ENCODE measurements at regions not wholly inside any gene's neighbourhood (a gene's known extent, or its start where the extent isn't known, plus 50 kb on each side); places are given as distances from the start of the nearest gene placed in this dataset.

DNA sequence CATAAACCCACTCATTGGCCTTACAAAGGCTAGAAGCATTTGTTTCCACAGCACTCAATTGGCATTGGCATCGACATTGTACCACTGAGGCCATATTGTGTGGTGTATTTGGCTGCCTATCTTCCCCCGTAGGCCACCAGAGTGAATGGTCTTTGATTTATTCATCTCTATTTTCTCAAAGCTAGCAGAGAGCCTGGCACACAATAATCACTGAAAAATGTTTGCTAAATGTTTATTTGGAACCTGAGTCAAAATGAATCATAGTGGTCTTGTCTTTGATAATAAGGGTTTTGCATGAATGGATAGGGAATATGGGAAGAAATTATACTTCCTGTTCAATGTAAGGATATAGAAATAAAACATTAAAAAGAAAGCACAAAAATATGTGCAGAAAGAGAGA is 107.3 kb upstream of the SLC8A1 start:
- TF ChIP-seq, protein P1, sequence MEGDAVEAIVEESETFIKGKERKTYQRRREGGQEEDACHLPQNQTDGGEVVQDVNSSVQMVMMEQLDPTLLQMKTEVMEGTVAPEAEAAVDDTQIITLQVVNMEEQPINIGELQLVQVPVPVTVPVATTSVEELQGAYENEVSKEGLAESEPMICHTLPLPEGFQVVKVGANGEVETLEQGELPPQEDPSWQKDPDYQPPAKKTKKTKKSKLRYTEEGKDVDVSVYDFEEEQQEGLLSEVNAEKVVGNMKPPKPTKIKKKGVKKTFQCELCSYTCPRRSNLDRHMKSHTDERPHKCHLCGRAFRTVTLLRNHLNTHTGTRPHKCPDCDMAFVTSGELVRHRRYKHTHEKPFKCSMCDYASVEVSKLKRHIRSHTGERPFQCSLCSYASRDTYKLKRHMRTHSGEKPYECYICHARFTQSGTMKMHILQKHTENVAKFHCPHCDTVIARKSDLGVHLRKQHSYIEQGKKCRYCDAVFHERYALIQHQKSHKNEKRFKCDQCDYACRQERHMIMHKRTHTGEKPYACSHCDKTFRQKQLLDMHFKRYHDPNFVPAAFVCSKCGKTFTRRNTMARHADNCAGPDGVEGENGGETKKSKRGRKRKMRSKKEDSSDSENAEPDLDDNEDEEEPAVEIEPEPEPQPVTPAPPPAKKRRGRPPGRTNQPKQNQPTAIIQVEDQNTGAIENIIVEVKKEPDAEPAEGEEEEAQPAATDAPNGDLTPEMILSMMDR (IDR thresholded peaks at IDR 0.05; ENCODE audit: insufficient read depth, low read depth, low read length), result no peak
- no peak for TF ChIP-seq EZH2 (IDR thresholded peaks at IDR 0.05; ENCODE audit: insufficient read depth, low read length)

All from astrocyte (in vitro differentiated cells and primary cell).